Liver (tissue), 3 donors: ENCODE measurements at regions not wholly inside any gene's neighbourhood (a gene's known extent, or its start where the extent isn't known, plus 50 kb on each side); places are given as distances from the start of the nearest gene placed in this dataset.

Source experiments
- ATF3 ChIP-seq: IDR thresholded peaks from 2 replicates; pipeline ENCODE4 v1.6.1; 2016; ENCODE audit warnings: antibody characterized with exemption
- CTCF ChIP-seq: fragments of 150-350 bp; IDR thresholded peaks from 2 replicates; pipeline ENCODE4 v1.5.1; 2017; ENCODE audit warnings: improper control_type of control experiment, low read depth, low read length; ENCODE audit not compliant: missing input control
- EGR1 ChIP-seq, 2 donors: IDR thresholded peaks; 2 replicates each; pipeline ENCODE4 v1.6.1; 2016 to 2018; ENCODE audit warnings: antibody characterized with exemption in 2 of 2, low read depth in 2 of 2
- HNF4G ChIP-seq: IDR thresholded peaks from 2 replicates; pipeline ENCODE4 v1.6.1; 2016; ENCODE audit warnings: antibody characterized with exemption
- MAX ChIP-seq: IDR thresholded peaks from 2 replicates; pipeline ENCODE4 v1.6.1; 2016; ENCODE audit warnings: antibody characterized with exemption
- RAD21 ChIP-seq, 2 donors: IDR thresholded peaks; 2 replicates each; pipeline ENCODE4 v1.6.1; 2016; ENCODE audit warnings: antibody characterized with exemption in 2 of 2, mild to moderate bottlenecking in 2 of 2
- REST ChIP-seq: IDR thresholded peaks from 2 replicates; pipeline ENCODE4 v1.6.1; 2016; ENCODE audit warnings: antibody characterized with exemption, mild to moderate bottlenecking
- TAF1 ChIP-seq: conservative IDR thresholded peaks from 2 replicates; pipeline ENCODE4 v1.6.1; 2016; ENCODE audit warnings: antibody characterized with exemption, mild to moderate bottlenecking
- donor health status: healthy.
- donor health status: healthy.

- no peak for TF ChIP-seq REST
- TF ChIP-seq RAD21 (IDR thresholded peaks at IDR 0.05): no peak
- TF ChIP-seq TAF1: no peak
- no peak for TF ChIP-seq CTCF
- no peak for TF ChIP-seq ATF3
- no peak for TF ChIP-seq EGR1 (IDR thresholded peaks at IDR 0.05; ENCODE audit: low read depth in 2 of 2)
- TF ChIP-seq MAX: no peak
- TF ChIP-seq HNF4G: no peak
Measured at GRCh38 chr16:76970087-76970744, 220.8 kb upstream of the MON1B start.
